H1 (cell line): ENCODE measurements at regions not wholly inside any gene's neighbourhood (a gene's known extent, or its start where the extent isn't known, plus 50 kb on each side); places are given as distances from the start of the nearest gene placed in this dataset.

ENCODE experiments used
- NANOG ChIP-seq: IDR thresholded peaks from 2 replicates; pipeline ENCODE4 v1.6.1; 2011; ENCODE audit warnings: low read length, low read depth, mild to moderate bottlenecking, inconsistent platforms; ENCODE audit not compliant: insufficient read depth, poor library complexity, severe bottlenecking
- POLR2AphosphoS5 ChIP-seq: IDR thresholded peaks from 2 replicates; pipeline ENCODE4 v1.6.1; 2011; ENCODE audit warnings: low read depth, low read length
- RFX5 ChIP-seq: IDR thresholded peaks from 2 replicates; pipeline ENCODE4 v1.6.1; 2011; ENCODE audit warnings: low read depth, low read length, improper control_type of control experiment, borderline replicate concordance
- SIN3A ChIP-seq, 2 experiments: IDR thresholded peaks in 1 of 2; conservative IDR thresholded peaks in 1 of 2; 2 replicates each; pipeline ENCODE4 v1.6.1; 2011 to 2012; ENCODE audit warnings: low read length in 2 of 2, improper control_type of control experiment in 1 of 2, low read depth in 1 of 2, mild to moderate bottlenecking in 1 of 2
- SIX5 ChIP-seq: IDR thresholded peaks from 2 replicates; pipeline ENCODE4 v1.6.1; 2011; ENCODE audit warnings: mild to moderate bottlenecking, low read depth, low read length

DNA sequence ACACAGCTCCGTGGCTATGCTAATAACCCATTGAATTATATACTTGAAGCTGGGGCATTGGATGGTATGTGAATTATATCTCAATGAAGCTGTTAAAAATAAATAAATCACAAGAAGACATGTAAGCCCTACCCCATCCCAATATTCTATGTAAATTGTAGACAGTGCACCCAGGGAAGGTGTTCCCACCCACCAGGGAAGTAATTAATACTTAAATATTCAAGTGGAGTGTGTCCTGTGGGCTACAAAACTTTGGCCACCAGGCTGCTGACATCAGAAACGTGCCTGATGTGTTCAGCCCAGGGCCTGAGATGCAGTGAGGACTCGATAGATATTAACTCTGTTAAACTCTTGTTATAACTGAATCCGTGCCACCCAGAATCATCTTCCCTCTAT is 240.4 kb upstream of the RREB1 start (continued):
- TF ChIP-seq NANOG (no peak), RFX5 (no peak), SIN3A (conservative IDR thresholded peaks at IDR 0.05 in 1 of 2, IDR thresholded peaks at IDR 0.05 in 1 of 2; ENCODE audit: low read depth in 1 of 2, low read length in 2 of 2) (no peak), SIX5 (no peak), POLR2AphosphoS5 (no peak)
